Thoracic aorta (tissue), 2 donors: ENCODE measurements at regions not wholly inside any gene's neighbourhood (a gene's known extent, or its start where the extent isn't known, plus 50 kb on each side); places are given as distances from the start of the nearest gene placed in this dataset.

Source experiments
- ATAC-seq: fragments of 150-250 bp; one replicate; pipeline ENCODE4 v1.8.0; 2017; ENCODE audit warnings: low read depth; ENCODE audit not compliant: insufficient number of reproducible peaks, low FRiP score
- DNase-seq: peaks from one replicate; pipeline ENCODE4 v3.0.0-alpha.2; 2020; ENCODE audit warnings: low spot score
- H3K27ac ChIP-seq, 2 donors: fragments of 200-600 bp; sonication (generic); 1 replicate in 1 of 2; 2 replicates in 1 of 2; pipeline ENCODE4 v1.5.1; 2016; ENCODE audit warnings: mild to moderate bottlenecking in 2 of 2, moderate library complexity in 2 of 2
- H3K27me3 ChIP-seq: fragments of 200-600 bp; sonication (generic); replicated peaks from 2 replicates; pipeline ENCODE4 v1.6.0; 2016; ENCODE audit warnings: mild to moderate bottlenecking; ENCODE audit not compliant: insufficient read depth
- H3K36me3 ChIP-seq: fragments of 200-600 bp; sonication (generic); one replicate; pipeline ENCODE4 v1.5.1; 2016
- H3K4me1 ChIP-seq, 2 donors: fragments of 200-600 bp; sonication (generic); 1 replicate in 1 of 2; 2 replicates in 1 of 2; pipeline versions ENCODE4 v1.5.1 to v1.6.0; 2016; ENCODE audit warnings: low read depth in 2 of 2, mild to moderate bottlenecking in 1 of 2; ENCODE audit not compliant: control insufficient read depth in 1 of 2
- H3K4me3 ChIP-seq: fragments of 200-600 bp; sonication (generic); 2 replicates; pipeline ENCODE4 v1.5.1; 2016; ENCODE audit warnings: mild to moderate bottlenecking
- H3K9me3 ChIP-seq: fragments of 200-600 bp; sonication (generic); 2 replicates; pipeline ENCODE4 v1.5.1; 2016
- TF ChIP-seq, protein P1 (sequence below): fragments of 200-600 bp; sonication (generic); IDR thresholded peaks from one replicate; pipeline ENCODE4 v1.5.1; 2019; ENCODE audit warnings: antibody characterized with exemption

DNA sequence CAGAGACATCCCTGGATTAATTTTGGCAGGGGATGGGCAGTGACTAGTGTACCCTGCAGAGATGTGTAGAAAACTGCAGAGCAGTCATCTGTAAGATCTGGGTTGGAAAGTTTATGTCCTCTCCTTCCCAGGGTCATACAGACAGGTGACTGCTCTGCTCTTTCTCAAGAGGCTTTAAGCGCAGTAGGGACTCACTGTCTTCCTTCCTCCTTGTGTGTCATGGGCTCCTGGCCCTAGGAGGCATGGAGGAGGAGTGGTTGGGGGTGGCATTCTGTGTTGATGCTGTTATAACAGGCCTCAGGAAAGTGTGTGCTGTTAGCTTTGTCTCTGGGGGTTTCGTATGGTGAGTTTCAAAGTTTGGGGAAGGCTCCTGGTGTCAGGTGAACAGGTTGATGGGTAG is 130.5 kb upstream of the MGAT5 start:
- TF ChIP-seq, protein P1, sequence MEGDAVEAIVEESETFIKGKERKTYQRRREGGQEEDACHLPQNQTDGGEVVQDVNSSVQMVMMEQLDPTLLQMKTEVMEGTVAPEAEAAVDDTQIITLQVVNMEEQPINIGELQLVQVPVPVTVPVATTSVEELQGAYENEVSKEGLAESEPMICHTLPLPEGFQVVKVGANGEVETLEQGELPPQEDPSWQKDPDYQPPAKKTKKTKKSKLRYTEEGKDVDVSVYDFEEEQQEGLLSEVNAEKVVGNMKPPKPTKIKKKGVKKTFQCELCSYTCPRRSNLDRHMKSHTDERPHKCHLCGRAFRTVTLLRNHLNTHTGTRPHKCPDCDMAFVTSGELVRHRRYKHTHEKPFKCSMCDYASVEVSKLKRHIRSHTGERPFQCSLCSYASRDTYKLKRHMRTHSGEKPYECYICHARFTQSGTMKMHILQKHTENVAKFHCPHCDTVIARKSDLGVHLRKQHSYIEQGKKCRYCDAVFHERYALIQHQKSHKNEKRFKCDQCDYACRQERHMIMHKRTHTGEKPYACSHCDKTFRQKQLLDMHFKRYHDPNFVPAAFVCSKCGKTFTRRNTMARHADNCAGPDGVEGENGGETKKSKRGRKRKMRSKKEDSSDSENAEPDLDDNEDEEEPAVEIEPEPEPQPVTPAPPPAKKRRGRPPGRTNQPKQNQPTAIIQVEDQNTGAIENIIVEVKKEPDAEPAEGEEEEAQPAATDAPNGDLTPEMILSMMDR = no peak
- Histone ChIP-seq H3K4me1 (peaks cover 28 to 37% of the 10 kb centered on the region in 2 donors), H3K9me3 (no peaks in the 10 kb centered on the region), H3K4me3 (no peak overlapping the region), H3K36me3 (no peaks in the 10 kb centered on the region), H3K27ac (no peak overlapping the region), H3K27me3 (no peaks in the 10 kb centered on the region)
- DNase-seq (no peak), ATAC-seq (no peak)

DNA sequence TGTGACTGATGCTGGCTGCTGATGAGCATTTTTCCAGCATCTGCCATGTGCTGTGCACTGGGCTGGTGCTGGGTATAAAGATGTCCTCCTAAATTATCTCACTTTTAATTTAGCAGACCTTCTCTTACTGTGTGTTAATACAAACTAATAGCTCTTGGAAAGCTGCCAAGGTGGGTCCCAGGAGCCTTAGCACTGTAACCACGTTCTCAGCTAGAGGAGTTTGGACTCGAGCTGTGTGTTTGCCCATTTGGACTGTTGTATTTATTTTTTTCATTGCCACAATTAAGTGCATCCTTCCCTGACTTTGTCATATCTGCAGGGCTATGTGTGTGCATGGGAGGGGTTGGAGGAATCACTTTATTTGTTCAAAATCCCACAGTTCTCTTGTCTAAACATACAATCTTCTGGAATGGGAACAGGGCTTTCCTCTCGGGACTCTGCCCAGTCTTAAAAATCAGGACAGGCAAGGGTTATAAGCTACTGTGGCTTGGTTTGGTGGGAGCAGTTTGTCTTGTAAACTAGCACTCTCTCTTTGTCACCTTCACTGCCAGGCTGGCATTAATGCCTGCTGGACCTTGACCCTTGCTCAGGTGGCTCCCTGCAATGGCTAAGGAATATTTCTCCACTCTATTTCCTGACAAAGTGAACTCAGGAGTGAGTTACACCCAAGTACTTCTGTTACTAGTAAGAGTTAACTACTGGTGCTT is 129.7 kb upstream of the MGAT5 start:
- H3K27me3 ChIP-seq = no peaks in the 10 kb centered on the region
- ATAC-seq (no peak), DNase-seq (no peak)
- H3K9me3 ChIP-seq = no peaks in the 10 kb centered on the region
- no peaks in the 10 kb centered on the region for H3K36me3 ChIP-seq
- H3K27ac ChIP-seq = no peak overlapping the region
- TF ChIP-seq, protein P1 = no peak
- peaks cover 21 to 29% of the 10 kb centered on the region in 2 donors for H3K4me1 ChIP-seq
- H3K4me3 ChIP-seq = no peak overlapping the region

DNA sequence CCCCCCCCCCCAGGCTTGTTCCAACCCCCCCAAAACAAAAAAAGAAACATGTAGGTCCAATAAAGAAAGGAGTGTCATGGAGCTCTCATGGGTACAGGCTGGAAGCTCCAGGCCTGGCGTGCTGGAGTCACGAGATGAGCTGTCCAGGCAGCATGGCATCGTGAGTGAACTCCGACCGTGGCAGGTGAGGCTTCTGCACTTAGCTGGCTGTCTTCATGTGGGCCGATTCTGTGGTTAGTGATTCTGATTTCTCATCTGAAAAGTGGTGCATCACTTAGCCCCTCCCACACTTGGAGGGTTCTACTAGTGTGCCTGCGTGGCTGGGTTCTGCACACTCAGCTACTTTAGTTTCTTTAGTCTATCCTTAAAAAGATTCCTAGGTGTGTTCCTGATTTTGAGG is 126.4 kb upstream of the MGAT5 start:
- Histone ChIP-seq H3K9me3 (no peaks in the 10 kb centered on the region), H3K4me3 (no peak overlapping the region), H3K27me3 (no peaks in the 10 kb centered on the region), H3K4me1 (peaks cover 12 to 13% of the 10 kb centered on the region in 2 donors), H3K36me3 (no peaks in the 10 kb centered on the region), H3K27ac (no peak overlapping the region)
- ATAC-seq = no peak
- no peak for DNase-seq
- TF ChIP-seq, protein P1 = no peak

DNA sequence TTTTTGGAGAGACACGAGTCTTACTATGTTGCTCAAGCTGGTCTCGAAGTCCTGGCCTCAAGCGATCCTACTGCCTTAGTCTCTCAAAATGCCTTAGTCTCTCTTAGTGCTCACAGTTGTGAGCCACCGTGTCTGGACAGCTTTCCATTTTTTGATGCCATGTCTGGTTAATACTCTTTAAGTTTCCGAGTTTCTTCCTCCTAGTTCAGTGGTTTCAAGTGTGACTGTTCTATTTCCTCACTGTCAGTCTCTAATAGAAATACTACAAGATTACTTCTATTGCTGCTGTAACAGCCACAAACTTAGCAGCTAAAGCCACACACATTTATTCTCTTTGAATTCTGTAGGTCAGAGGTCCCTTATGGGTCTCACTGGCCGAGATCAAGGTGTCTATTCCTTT is 125.1 kb upstream of the MGAT5 start:
- ATAC-seq (no peak), DNase-seq (no peak)
- TF ChIP-seq, protein P1 = no peak
- no peaks in the 10 kb centered on the region for H3K9me3 ChIP-seq
- H3K4me1 ChIP-seq = peaks cover 3 to 8% of the 10 kb centered on the region in 2 donors
- no peak overlapping the region for H3K4me3 ChIP-seq
- no peaks in the 10 kb centered on the region for H3K36me3 ChIP-seq
- H3K27ac ChIP-seq = no peak overlapping the region
- no peaks in the 10 kb centered on the region for H3K27me3 ChIP-seq

DNA sequence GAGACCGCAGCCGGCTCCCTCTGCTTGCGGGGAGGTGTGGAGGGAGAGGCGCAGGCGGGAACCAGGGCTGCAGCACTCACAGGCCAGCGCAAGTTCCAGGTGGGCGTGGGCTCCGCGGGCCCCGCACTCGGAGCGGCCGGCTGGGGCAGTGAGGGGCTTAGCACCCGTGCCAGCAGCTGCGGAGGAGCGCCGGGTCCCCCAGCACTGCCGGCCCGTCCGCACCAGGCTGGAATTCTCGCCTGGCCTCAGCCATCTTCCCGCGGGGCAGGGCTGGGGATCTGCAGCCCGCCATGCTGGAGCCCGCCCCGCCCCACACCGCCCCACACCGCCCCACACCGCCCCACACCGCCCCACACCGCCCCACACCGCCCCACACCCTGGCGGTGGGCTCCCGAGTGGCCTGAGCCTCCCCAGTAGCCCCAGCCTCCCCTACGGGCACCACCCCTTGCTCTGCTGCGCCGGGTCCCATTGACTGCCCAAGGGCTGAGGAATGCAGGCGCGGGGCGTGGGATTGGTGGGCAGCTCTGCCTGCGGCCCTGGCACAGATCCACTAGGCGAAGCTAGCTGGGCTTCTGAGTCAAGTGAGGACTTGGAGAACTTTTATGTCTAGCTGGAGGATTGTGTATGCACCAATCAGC is 123.9 kb upstream of the MGAT5 start:
- Histone ChIP-seq H3K27ac (no peak overlapping the region), H3K27me3 (no peaks in the 10 kb centered on the region), H3K4me1 (no peaks in the 10 kb centered on the region), H3K9me3 (no peaks in the 10 kb centered on the region), H3K4me3 (no peak overlapping the region), H3K36me3 (no peaks in the 10 kb centered on the region)
- TF ChIP-seq, protein P1 = no peak
- ATAC-seq (no peak), DNase-seq (no peak)
